IMR-90 (cell line): ENCODE measurements at regions not wholly inside any gene's neighbourhood (a gene's known extent, or its start where the extent isn't known, plus 50 kb on each side); places are given as distances from the start of the nearest gene placed in this dataset.

Experiments used
- ATAC-seq: fragments of 200-7000 bp; cut with Tn5 transposase; 2 replicates; pipeline ENCODE4 v1.9.1; 2020; ENCODE audit warnings: low read depth, mild to moderate bottlenecking, moderate library complexity
- BruUV-seq: library from RNA; stranded (reverse); fragments of 400-500 nt; replicated peaks from 2 replicates; lab custom pipeline; 2021; lab: Mats Ljungman, UMichigan
- CTCF ChIA-PET: fragments of 300-600 bp; formaldehyde crosslinking; extraction: SDS; loops from one replicate; lab custom pipeline; 2021; ENCODE audit warnings: antibody characterized with exemption; lab: Yijun Ruan, JAX
- POLR2A ChIA-PET: fragments of 300-600 bp; sonication (Branson Sonifier 250); formaldehyde crosslinking; loops from one replicate; lab custom pipeline; 2022; ENCODE audit warnings: antibody characterized with exemption; ENCODE audit not compliant: unreplicated experiment; lab: Charles Lee
- DNase-seq: peaks from one replicate; pipeline ENCODE4 v3.0.0; 2013
- H2AFZ ChIP-seq: replicated peaks from 2 replicates; pipeline ENCODE3; 2013; ENCODE audit warnings: low read length, mild to moderate bottlenecking; ENCODE audit not compliant: poor library complexity
- H2AK5ac ChIP-seq: 2 replicates; pipeline ENCODE4 v1.6.1; 2013; ENCODE audit warnings: low read depth, low read length, inconsistent platforms
- H2AK9ac ChIP-seq: replicated peaks from 2 replicates; pipeline ENCODE3; 2013; ENCODE audit warnings: mild to moderate bottlenecking, low read depth, low read length, moderate library complexity; ENCODE audit not compliant: poor library complexity
- H2BK120ac ChIP-seq: 2 replicates; pipeline ENCODE4 v1.6.1; 2013; ENCODE audit warnings: low read depth, low read length, inconsistent platforms
- H2BK15ac ChIP-seq: 3 replicates; pipeline ENCODE4 v1.6.1; 2013; ENCODE audit warnings: low read depth, low read length, inconsistent platforms
- H2BK20ac ChIP-seq: 2 replicates; pipeline ENCODE4 v1.6.1; 2013; ENCODE audit warnings: low read depth, mild to moderate bottlenecking, inconsistent platforms, low read length, moderate library complexity
- H2BK5ac ChIP-seq: 2 replicates; pipeline ENCODE4 v1.6.1; 2013; ENCODE audit warnings: mild to moderate bottlenecking, low read depth, low read length, inconsistent platforms; ENCODE audit not compliant: poor library complexity, severe bottlenecking
- H3K14ac ChIP-seq: replicated peaks from 2 replicates; pipeline ENCODE4 v1.6.1; 2013; ENCODE audit warnings: low read depth, low read length, inconsistent platforms
- H3K18ac ChIP-seq: 2 replicates; pipeline ENCODE4 v1.6.1; 2013; ENCODE audit warnings: low read depth, low read length, control low read depth
- H3K23ac ChIP-seq: 2 replicates; pipeline ENCODE4 v1.6.1; 2013; ENCODE audit warnings: low read depth, low read length, inconsistent platforms
- H3K27ac ChIP-seq: 2 replicates; pipeline ENCODE4 v1.5.1; 2013; ENCODE audit warnings: mild to moderate bottlenecking, control low read depth, low read length; ENCODE audit not compliant: insufficient read depth
- H3K27me3 ChIP-seq: 2 replicates; pipeline ENCODE4 v1.6.1; 2013; ENCODE audit warnings: low read length; ENCODE audit not compliant: control insufficient read depth, insufficient read depth
- H3K36me3 ChIP-seq: 2 replicates; pipeline ENCODE4 v1.6.1; 2013; ENCODE audit warnings: low read length, mixed read lengths; ENCODE audit not compliant: control insufficient read depth, insufficient read depth
- H3K4ac ChIP-seq: 2 replicates; pipeline ENCODE4 v1.6.1; 2013; ENCODE audit warnings: low read depth, low read length, inconsistent platforms
- H3K4me1 ChIP-seq: 2 replicates; pipeline ENCODE4 v1.6.1; 2013; ENCODE audit warnings: low read length, mixed read lengths; ENCODE audit not compliant: control insufficient read depth, insufficient read depth
- H3K4me2 ChIP-seq: 2 replicates; pipeline ENCODE4 v1.6.1; 2013; ENCODE audit warnings: low read depth, mild to moderate bottlenecking, control low read depth, low read length, moderate library complexity
- H3K4me3 ChIP-seq: 2 replicates; pipeline ENCODE4 v1.5.1; 2013; ENCODE audit warnings: low read depth, mild to moderate bottlenecking, control low read depth, low read length, moderate library complexity; ENCODE audit not compliant: insufficient read depth
- H3K56ac ChIP-seq: 2 replicates; pipeline ENCODE4 v1.6.1; 2013; ENCODE audit warnings: low read length, inconsistent platforms; ENCODE audit not compliant: insufficient read depth; ENCODE audit errors: extremely low read depth
- H3K79me1 ChIP-seq, 2 experiments: 2 replicates each; pipeline ENCODE4 v1.6.1; 2013; ENCODE audit warnings: low read length in 2 of 2, inconsistent platforms in 1 of 2, low read depth in 1 of 2
- H3K9ac ChIP-seq: 2 replicates; pipeline ENCODE4 v1.6.1; 2013; ENCODE audit warnings: low read depth, low read length, control low read depth
- H3K9me1 ChIP-seq: 2 replicates; pipeline ENCODE4 v1.6.1; 2013; ENCODE audit warnings: low read length, inconsistent platforms; ENCODE audit not compliant: insufficient read depth
- H3K9me3 ChIP-seq: 2 replicates; pipeline ENCODE4 v1.6.1; 2013; ENCODE audit warnings: low read length; ENCODE audit not compliant: control insufficient read depth, insufficient read depth
- H4K20me1 ChIP-seq: 2 replicates; pipeline ENCODE4 v1.6.1; 2013; ENCODE audit warnings: low read length, inconsistent platforms; ENCODE audit not compliant: insufficient read depth
- H4K5ac ChIP-seq: 2 replicates; pipeline ENCODE4 v1.6.1; 2013; ENCODE audit warnings: mild to moderate bottlenecking, low read depth, low read length, control low read depth
- H4K8ac ChIP-seq, 2 experiments: 2 replicates each; pipeline ENCODE4 v1.6.1; 2013; ENCODE audit warnings: low read depth in 2 of 2, low read length in 2 of 2, control low read depth in 1 of 2, inconsistent platforms in 1 of 2
- H4K91ac ChIP-seq: 2 replicates; pipeline ENCODE4 v1.6.1; 2013; ENCODE audit warnings: low read depth, low read length, inconsistent platforms; ENCODE audit not compliant: insufficient read depth
- CEBPB ChIP-seq: IDR thresholded peaks from 2 replicates; pipeline ENCODE4 v1.6.1; 2012; ENCODE audit warnings: low read depth, low read length, improper control_type of control experiment
- MAFK ChIP-seq: IDR thresholded peaks from 2 replicates; pipeline ENCODE4 v1.6.1; 2012; ENCODE audit warnings: low read depth, low read length, improper control_type of control experiment
- NFE2L2 ChIP-seq: fragments of 150-350 bp; IDR thresholded peaks from 2 replicates; pipeline ENCODE4 v1.6.1; 2016; ENCODE audit warnings: low read depth, mild to moderate bottlenecking, low read length
- POLR2A ChIP-seq: IDR thresholded peaks from 2 replicates; pipeline ENCODE4 v1.6.1; 2012; ENCODE audit warnings: mild to moderate bottlenecking, low read depth, low read length
- RAD21 ChIP-seq: IDR thresholded peaks from 2 replicates; pipeline ENCODE4 v1.6.1; 2012; ENCODE audit warnings: low read length, improper control_type of control experiment
- RCOR1 ChIP-seq: IDR thresholded peaks from 2 replicates; pipeline ENCODE4 v1.6.1; 2012; ENCODE audit warnings: mild to moderate bottlenecking, low read length, improper control_type of control experiment; ENCODE audit not compliant: insufficient replicate concordance
- RFX5 ChIP-seq: IDR thresholded peaks from 2 replicates; pipeline ENCODE4 v1.8.0; 2012; ENCODE audit warnings: low read depth, mild to moderate bottlenecking, low read length, moderate library complexity
- WGBS, 2 experiments: methylation state at CpG; one replicate each; pipeline versions ENCODE4 v1.1.5 to v1.1.7; 2013; ENCODE audit warnings: missing lambda C conversion rate in 2 of 2; ENCODE audit not compliant: insufficient read length in 1 of 2; ENCODE audit errors: extremely low coverage in 2 of 2; 5-methylcytosine and 5-hydroxymethylcytosine counted together
- dilution Hi-C: fragments of 300-500 bp; cut with HindIII; formaldehyde crosslinking; loops from one replicate; pipeline ENCODE4 v1.14.3; 2018; ENCODE audit warnings: low sequenced_read_pairs; ENCODE audit not compliant: unreplicated experiment
- in situ Hi-C: fragments of 300-500 bp; cut with MboI; formaldehyde crosslinking; loops from 3 replicates; pipeline ENCODE4 v1.14.3; 2019; ENCODE audit warnings: low sequenced_read_pairs, inconsistent platforms, mixed read lengths
- intact Hi-C: fragments of 100-400 bp; cut with micrococcal nuclease; formaldehyde crosslinking; loops from 2 replicates; pipeline ENCODE4 v1.10.0; 2022
- TF ChIP-seq, protein P1 (sequence below): fragments of 150-350 bp; IDR thresholded peaks from 2 replicates; pipeline ENCODE4 v1.6.1; 2017; ENCODE audit warnings: mild to moderate bottlenecking, antibody characterized with exemption, low read length, low read depth

DNA sequence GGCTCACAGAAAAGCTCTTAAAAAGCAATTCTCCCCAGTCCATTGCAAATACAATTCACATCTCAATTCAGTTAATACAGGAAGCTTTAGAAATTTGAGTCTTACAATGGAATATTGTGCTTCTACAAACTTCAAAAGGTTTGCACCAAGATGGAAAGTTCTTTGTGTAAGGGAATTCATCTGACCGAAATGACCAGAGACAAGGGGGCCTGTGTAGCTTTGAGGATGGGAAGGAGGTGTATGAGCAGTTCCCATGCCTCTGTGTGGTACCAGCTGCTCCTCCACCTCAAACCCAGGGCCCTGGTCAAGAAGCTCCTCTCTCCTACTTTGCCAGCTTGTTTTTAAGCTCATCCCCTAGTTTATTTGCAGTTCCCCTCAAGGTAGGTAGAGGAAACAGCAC lies 312.8 kb upstream of the PKDCC start:
- no peaks in the 10 kb centered on the region for H3K9me3 ChIP-seq
- H3K4ac ChIP-seq = no peak overlapping the region
- H4K91ac ChIP-seq = no peak overlapping the region
- H3K9me1 ChIP-seq = no peaks in the 10 kb centered on the region
- BruUV-seq = no TSS peak
- H4K5ac ChIP-seq = no peak overlapping the region
- H3K9ac ChIP-seq = no peak overlapping the region
- no peak overlapping the region for H3K23ac ChIP-seq
- POLR2A ChIA-PET = no interaction called here
- CTCF ChIA-PET = no interaction called here
- peaks cover 4% of the 10 kb centered on the region; the same call in 1 of the 2 replicates for H3K27me3 ChIP-seq
- H2AK5ac ChIP-seq = no peak overlapping the region
- no peak for DNase-seq
- no peak overlapping the region for H2BK20ac ChIP-seq
- no peak overlapping the region for H3K56ac ChIP-seq
- no peak overlapping the region for H4K8ac ChIP-seq
- no peaks in the 10 kb centered on the region for H3K79me1 ChIP-seq
- H2BK5ac ChIP-seq = no peak overlapping the region
- TF ChIP-seq MAFK (no peak), CEBPB (no peak), RCOR1 (no peak), POLR2A (no peak), NFE2L2 (no peak), RAD21 (no peak), RFX5 (no peak)
- TF ChIP-seq, protein P1, sequence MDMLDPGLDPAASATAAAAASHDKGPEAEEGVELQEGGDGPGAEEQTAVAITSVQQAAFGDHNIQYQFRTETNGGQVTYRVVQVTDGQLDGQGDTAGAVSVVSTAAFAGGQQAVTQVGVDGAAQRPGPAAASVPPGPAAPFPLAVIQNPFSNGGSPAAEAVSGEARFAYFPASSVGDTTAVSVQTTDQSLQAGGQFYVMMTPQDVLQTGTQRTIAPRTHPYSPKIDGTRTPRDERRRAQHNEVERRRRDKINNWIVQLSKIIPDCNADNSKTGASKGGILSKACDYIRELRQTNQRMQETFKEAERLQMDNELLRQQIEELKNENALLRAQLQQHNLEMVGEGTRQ = no peak
- no peaks in the 10 kb centered on the region for H3K36me3 ChIP-seq
- dilution Hi-C loops (no loop called here), in situ Hi-C loops (no loop called here), intact Hi-C loops (no loop called here)
- WGBS, 2 experiments = no CpG with 5 or more reads among the region's 1 CpG
- H3K4me2 ChIP-seq = no peak overlapping the region
- H4K20me1 ChIP-seq = no peaks in the 10 kb centered on the region
- no peak overlapping the region for H3K18ac ChIP-seq
- H3K4me1 ChIP-seq = no peaks in the 10 kb centered on the region
- no peak overlapping the region for H3K27ac ChIP-seq
- ATAC-seq = no peak
- H2BK120ac ChIP-seq = no peak overlapping the region
- H3K4me3 ChIP-seq = no peak overlapping the region
- H3K14ac ChIP-seq = no peak overlapping the region
- no peak overlapping the region for H2AK9ac ChIP-seq
- no peak overlapping the region for H2BK15ac ChIP-seq
- no peak overlapping the region for H2AFZ ChIP-seq
